Hepatic stellate cell (primary cell): ENCODE measurements at regions not wholly inside any gene's neighbourhood (a gene's known extent, or its start where the extent isn't known, plus 50 kb on each side); places are given as distances from the start of the nearest gene placed in this dataset.

Experiments
- DNase-seq: peaks from one replicate; pipeline ENCODE4 v3.0.0; 2011; ENCODE audit warnings: low spot score

GRCh38 chr15:94912760-94913159 lies 681.4 kb downstream of the MCTP2 start:
- DNase-seq, result no peak

- DNase-seq, result no peak
Observed at GRCh38 chr15:94917068-94917467, 685.7 kb downstream of the MCTP2 start.

- no peak for DNase-seq
Observed at GRCh38 chr15:94921936-94922335, 690.6 kb downstream of the MCTP2 start.

GRCh38 chr15:94924057-94924456 lies 692.7 kb downstream of the MCTP2 start:
- no peak for DNase-seq

GRCh38 chr15:94924971-94925598 lies 693.7 kb downstream of the MCTP2 start:
- DNase-seq, result no peak

GRCh38 chr15:94925680-94926079 lies 694.3 kb downstream of the MCTP2 start:
- DNase-seq, result no peak

GRCh38 chr15:94927003-94927402 lies 695.6 kb downstream of the MCTP2 start:
- DNase-seq, result no peak

- no peak for DNase-seq
Observed at GRCh38 chr15:94929282-94929681, 697.9 kb downstream of the MCTP2 start.

- DNase-seq, result no peak
Observed at GRCh38 chr15:94930441-94930840, 699.1 kb downstream of the MCTP2 start.

GRCh38 chr15:94930960-94931359 lies 699.6 kb downstream of the MCTP2 start:
- no peak for DNase-seq

- no peak for DNase-seq
Observed at GRCh38 chr15:94934440-94934839, 703.1 kb downstream of the MCTP2 start.

GRCh38 chr15:94937242-94937641 lies 705.9 kb downstream of the MCTP2 start:
- no peak for DNase-seq

GRCh38 chr15:94943888-94944287 lies 712.5 kb downstream of the MCTP2 start:
- DNase-seq, result no peak

GRCh38 chr15:94951538-94951937 lies 720.2 kb downstream of the MCTP2 start:
- no peak for DNase-seq

- no peak for DNase-seq
Observed at GRCh38 chr15:94963953-94964352, 732.6 kb downstream of the MCTP2 start.

- DNase-seq, result no peak
Observed at GRCh38 chr15:94965593-94965992, 734.2 kb downstream of the MCTP2 start.

GRCh38 chr15:94968133-94968532 lies 736.8 kb downstream of the MCTP2 start:
- DNase-seq, result no peak

GRCh38 chr15:94970096-94970495 lies 738.7 kb downstream of the MCTP2 start:
- no peak for DNase-seq

GRCh38 chr15:94970802-94971201 lies 739.4 kb downstream of the MCTP2 start:
- DNase-seq, result no peak

- DNase-seq, result no peak
Observed at GRCh38 chr15:94972314-94972713, 741.0 kb downstream of the MCTP2 start.

GRCh38 chr15:94987085-94987484 lies 755.7 kb downstream of the MCTP2 start:
- DNase-seq, result no peak

GRCh38 chr15:94991718-94992117 lies 760.4 kb downstream of the MCTP2 start:
- no peak for DNase-seq

GRCh38 chr15:95009635-95010034 lies 778.3 kb downstream of the MCTP2 start:
- no peak for DNase-seq

- no peak for DNase-seq
Observed at GRCh38 chr15:95013381-95013780, 782.0 kb downstream of the MCTP2 start.
